SK-N-SH treated with all-trans-retinoic acid at 6 μM for 48 hours (cell line): ENCODE measurements at regions not wholly inside any gene's neighbourhood (a gene's known extent, or its start where the extent isn't known, plus 50 kb on each side); places are given as distances from the start of the nearest gene placed in this dataset.

Source experiments
- ATAC-seq: fragments of 200-7000 bp; cut with Tn5 transposase; 3 replicates; pipeline ENCODE4 v1.9.1; 2020; ENCODE audit warnings: mild to moderate bottlenecking, moderate library complexity
- ARNTL ChIP-seq: fragments of 450-650 bp; formaldehyde crosslinking; IDR thresholded peaks from 2 replicates; pipeline ENCODE4 v1.5.0; 2020; ENCODE audit warnings: low read depth, mild to moderate bottlenecking, moderate library complexity, borderline replicate concordance
- BACH2 ChIP-seq: fragments of 250-450 bp; sonication (Bioruptor Pico); IDR thresholded peaks from 2 replicates; pipeline ENCODE4 v1.9.0; 2021; ENCODE audit warnings: mild to moderate bottlenecking, borderline replicate concordance
- CSDC2 ChIP-seq: fragments of 250-450 bp; sonication (Bioruptor Pico); IDR thresholded peaks from 2 replicates; pipeline ENCODE4 v1.5.0; 2020; ENCODE audit warnings: mild to moderate bottlenecking, moderate library complexity
- CSRNP3 ChIP-seq: fragments of 250-450 bp; sonication (Bioruptor Pico); IDR thresholded peaks from 2 replicates; pipeline ENCODE4 v1.5.1; 2021; ENCODE audit warnings: mild to moderate bottlenecking, moderate library complexity
- ESRRG ChIP-seq: fragments of 250-450 bp; sonication (Bioruptor Pico); IDR thresholded peaks from 2 replicates; pipeline ENCODE4 v1.6.1; 2021; ENCODE audit warnings: mild to moderate bottlenecking
- GLIS3 ChIP-seq: fragments of 250-450 bp; sonication (Bioruptor Pico); IDR thresholded peaks from 2 replicates; pipeline ENCODE4 v1.5.0; 2020; ENCODE audit warnings: mild to moderate bottlenecking, moderate library complexity
- ISL1 ChIP-seq: fragments of 250-450 bp; sonication (Bioruptor Pico); IDR thresholded peaks from 2 replicates; pipeline ENCODE4 v2.1.2; 2022; ENCODE audit warnings: mild to moderate bottlenecking, moderate library complexity
- PATZ1 ChIP-seq: fragments of 250-450 bp; sonication (Bioruptor Pico); IDR thresholded peaks from 2 replicates; pipeline ENCODE4 v1.8.0; 2020; ENCODE audit warnings: mild to moderate bottlenecking, moderate library complexity, borderline replicate concordance
- POU6F1 ChIP-seq: fragments of 250-450 bp; sonication (Bioruptor Pico); IDR thresholded peaks from 2 replicates; pipeline ENCODE4 v1.8.0; 2021; ENCODE audit warnings: low read depth, mild to moderate bottlenecking, moderate library complexity, borderline replicate concordance
- RARB ChIP-seq: fragments of 250-450 bp; sonication (Bioruptor Pico); IDR thresholded peaks from 2 replicates; pipeline ENCODE4 v1.8.0; 2021; ENCODE audit warnings: mild to moderate bottlenecking, moderate library complexity
- SNAI2 ChIP-seq: fragments of 250-450 bp; sonication (Bioruptor Pico); IDR thresholded peaks from 2 replicates; pipeline ENCODE4 v1.5.0; 2020; ENCODE audit warnings: mild to moderate bottlenecking, moderate library complexity
- TCF4 ChIP-seq: fragments of 250-450 bp; sonication (Bioruptor Pico); IDR thresholded peaks from 2 replicates; pipeline ENCODE4 v1.8.0; 2021; ENCODE audit warnings: mild to moderate bottlenecking, moderate library complexity, borderline replicate concordance
- TOX ChIP-seq: fragments of 250-450 bp; sonication (Bioruptor Pico); IDR thresholded peaks from 2 replicates; pipeline ENCODE4 v1.8.0; 2021; ENCODE audit warnings: mild to moderate bottlenecking, moderate library complexity, borderline replicate concordance
- TSHZ2 ChIP-seq: fragments of 250-450 bp; sonication (Bioruptor Pico); IDR thresholded peaks from 2 replicates; pipeline ENCODE4 v1.5.0; 2020; ENCODE audit warnings: mild to moderate bottlenecking, moderate library complexity
- ZC3H10 ChIP-seq: fragments of 250-450 bp; sonication (Bioruptor Pico); IDR thresholded peaks from 2 replicates; pipeline ENCODE4 v1.5.1; 2021; ENCODE audit warnings: mild to moderate bottlenecking, moderate library complexity
- ZFP3 ChIP-seq: fragments of 250-450 bp; sonication (Bioruptor Pico); IDR thresholded peaks from 2 replicates; pipeline ENCODE4 v1.5.0; 2020; ENCODE audit warnings: mild to moderate bottlenecking, moderate library complexity
- ZFP30 ChIP-seq: fragments of 450-650 bp; formaldehyde crosslinking; IDR thresholded peaks from 2 replicates; pipeline ENCODE4 v1.5.0; 2022; ENCODE audit warnings: mild to moderate bottlenecking, moderate library complexity
- ZNF565 ChIP-seq: fragments of 450-650 bp; formaldehyde crosslinking; conservative IDR thresholded peaks from 2 replicates; pipeline ENCODE4 v1.5.0; 2020; ENCODE audit warnings: low read depth, mild to moderate bottlenecking, moderate library complexity
- ZNF70 ChIP-seq: fragments of 450-650 bp; formaldehyde crosslinking; IDR thresholded peaks from 2 replicates; pipeline ENCODE4 v1.5.0; 2020; ENCODE audit warnings: mild to moderate bottlenecking, moderate library complexity
- ZNF8 ChIP-seq: fragments of 450-650 bp; formaldehyde crosslinking; IDR thresholded peaks from 2 replicates; pipeline ENCODE4 v1.5.0; 2020; ENCODE audit warnings: mild to moderate bottlenecking, moderate library complexity

GRCh38 chr1:83670909-83671565, 327.9 kb downstream of the TTLL7 start:
- ATAC-seq: no peak
- no peak for TF ChIP-seq GLIS3 (CRISPR knock-in tag)
- TF ChIP-seq ZFP30 (CRISPR knock-in tag): no peak
- TF ChIP-seq CSDC2 (CRISPR knock-in tag): no peak
- no peak for TF ChIP-seq TCF4
- no peak for TF ChIP-seq ISL1
- TF ChIP-seq POU6F1 (CRISPR knock-in tag): no peak
- no peak for TF ChIP-seq BACH2 (CRISPR knock-in tag)
- no peak for TF ChIP-seq ZNF8 (CRISPR knock-in tag)
- TF ChIP-seq ZNF565 (CRISPR knock-in tag): no peak
- TF ChIP-seq ZC3H10 (CRISPR knock-in tag): no peak
- no peak for TF ChIP-seq SNAI2 (CRISPR knock-in tag)
- no peak for TF ChIP-seq TOX (CRISPR knock-in tag)
- TF ChIP-seq TSHZ2 (CRISPR knock-in tag): no peak
- TF ChIP-seq PATZ1 (CRISPR knock-in tag): no peak
- no peak for TF ChIP-seq CSRNP3 (CRISPR knock-in tag)
- TF ChIP-seq RARB: no peak
- no peak for TF ChIP-seq ZFP3 (CRISPR knock-in tag)
- TF ChIP-seq ZNF70 (CRISPR knock-in tag): no peak
- TF ChIP-seq ESRRG (CRISPR knock-in tag): no peak

- TF ChIP-seq RARB (no peak), ZFP3 (CRISPR knock-in tag) (no peak), ARNTL (CRISPR knock-in tag) (no peak), SNAI2 (CRISPR knock-in tag) (no peak), TOX (CRISPR knock-in tag) (no peak), ZNF565 (CRISPR knock-in tag) (no peak), TSHZ2 (CRISPR knock-in tag) (no peak), ISL1 (no peak), CSDC2 (CRISPR knock-in tag) (no peak), TCF4 (no peak), POU6F1 (CRISPR knock-in tag) (no peak)
- ATAC-seq: no peak
These were observed 357.0 kb downstream of the TTLL7 start for GRCh38 chr1:83641796-83642443.
